C4-2B (cell line): ENCODE measurements at regions not wholly inside any gene's neighbourhood (a gene's known extent, or its start where the extent isn't known, plus 50 kb on each side); places are given as distances from the start of the nearest gene placed in this dataset.

Experiments used
- H3K27ac ChIP-seq: fragments of 450-650 bp; 2 replicates; pipeline ENCODE4 v1.5.1; 2017
- ZFX ChIP-seq: fragments of 450-650 bp; IDR thresholded peaks from 2 replicates; pipeline ENCODE4 v1.6.1; 2017
- TF ChIP-seq, protein P1 (sequence below): fragments of 450-650 bp; conservative IDR thresholded peaks from 2 replicates; pipeline ENCODE4 v1.5.1; 2017; ENCODE audit warnings: mild to moderate bottlenecking

DNA sequence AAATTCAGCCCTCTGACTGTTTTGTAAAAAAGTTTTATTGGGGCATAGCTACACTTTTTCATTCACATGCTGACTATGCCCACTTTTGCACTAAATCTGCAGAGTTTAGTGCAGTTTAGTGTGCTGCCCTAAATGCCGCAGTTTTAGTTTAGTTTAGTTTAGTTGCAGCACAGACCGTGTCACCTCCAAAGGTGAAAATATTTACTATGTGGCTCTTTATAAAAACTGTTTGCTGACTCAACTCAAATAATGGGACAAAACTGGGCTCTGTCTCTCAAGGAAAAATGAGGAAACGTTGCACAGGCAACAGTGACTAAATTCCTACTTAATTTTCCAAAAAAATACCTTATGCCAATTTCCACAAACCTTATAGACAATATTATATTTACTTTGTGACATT, 314.2 kb downstream of the C4orf33 start:
- TF ChIP-seq, protein P1, sequence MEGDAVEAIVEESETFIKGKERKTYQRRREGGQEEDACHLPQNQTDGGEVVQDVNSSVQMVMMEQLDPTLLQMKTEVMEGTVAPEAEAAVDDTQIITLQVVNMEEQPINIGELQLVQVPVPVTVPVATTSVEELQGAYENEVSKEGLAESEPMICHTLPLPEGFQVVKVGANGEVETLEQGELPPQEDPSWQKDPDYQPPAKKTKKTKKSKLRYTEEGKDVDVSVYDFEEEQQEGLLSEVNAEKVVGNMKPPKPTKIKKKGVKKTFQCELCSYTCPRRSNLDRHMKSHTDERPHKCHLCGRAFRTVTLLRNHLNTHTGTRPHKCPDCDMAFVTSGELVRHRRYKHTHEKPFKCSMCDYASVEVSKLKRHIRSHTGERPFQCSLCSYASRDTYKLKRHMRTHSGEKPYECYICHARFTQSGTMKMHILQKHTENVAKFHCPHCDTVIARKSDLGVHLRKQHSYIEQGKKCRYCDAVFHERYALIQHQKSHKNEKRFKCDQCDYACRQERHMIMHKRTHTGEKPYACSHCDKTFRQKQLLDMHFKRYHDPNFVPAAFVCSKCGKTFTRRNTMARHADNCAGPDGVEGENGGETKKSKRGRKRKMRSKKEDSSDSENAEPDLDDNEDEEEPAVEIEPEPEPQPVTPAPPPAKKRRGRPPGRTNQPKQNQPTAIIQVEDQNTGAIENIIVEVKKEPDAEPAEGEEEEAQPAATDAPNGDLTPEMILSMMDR = no peak
- no peak for TF ChIP-seq ZFX
- H3K27ac ChIP-seq = no peak overlapping the region

DNA sequence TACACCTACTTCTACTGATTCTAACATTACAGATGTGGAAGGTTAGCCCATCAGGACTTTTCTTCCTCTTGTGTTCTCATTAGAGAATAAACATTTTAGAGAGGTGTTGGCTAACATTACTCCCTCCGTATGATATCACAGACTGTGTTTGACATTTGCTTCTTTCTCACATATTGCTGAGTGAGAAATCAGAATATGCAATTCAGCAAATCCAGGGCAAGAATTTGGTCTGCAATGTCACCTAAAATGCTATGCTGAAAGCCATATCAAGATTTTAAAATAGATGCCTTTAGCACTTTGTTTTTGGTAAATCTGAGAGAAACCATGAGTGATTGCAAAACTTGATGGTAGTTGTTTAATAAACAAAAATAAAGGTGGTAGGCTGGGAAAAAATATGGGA, 319.1 kb downstream of the C4orf33 start:
- H3K27ac ChIP-seq = no peak overlapping the region
- TF ChIP-seq ZFX = no peak
- TF ChIP-seq, protein P1 = no peak

DNA sequence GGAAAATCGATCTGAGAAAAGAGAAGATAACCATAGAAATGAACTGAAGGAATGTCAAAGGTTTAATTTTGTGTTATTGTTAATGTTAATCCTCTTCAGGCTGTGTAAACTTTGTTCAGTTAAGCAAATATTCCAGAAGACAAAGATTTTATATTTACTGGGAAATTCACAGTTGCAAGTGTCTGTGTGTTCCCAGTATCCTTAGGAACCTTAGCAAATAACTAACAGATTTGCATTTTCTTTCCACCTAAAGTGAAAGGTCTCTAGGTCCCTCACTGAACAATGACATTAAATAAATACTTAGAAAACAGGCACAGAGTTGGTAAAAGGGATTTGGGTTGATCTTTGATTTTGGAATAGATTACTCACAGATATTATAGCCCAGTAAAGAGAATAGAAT, 324.7 kb downstream of the C4orf33 start:
- TF ChIP-seq ZFX = no peak
- TF ChIP-seq, protein P1 = no peak
- no peak overlapping the region for H3K27ac ChIP-seq

DNA sequence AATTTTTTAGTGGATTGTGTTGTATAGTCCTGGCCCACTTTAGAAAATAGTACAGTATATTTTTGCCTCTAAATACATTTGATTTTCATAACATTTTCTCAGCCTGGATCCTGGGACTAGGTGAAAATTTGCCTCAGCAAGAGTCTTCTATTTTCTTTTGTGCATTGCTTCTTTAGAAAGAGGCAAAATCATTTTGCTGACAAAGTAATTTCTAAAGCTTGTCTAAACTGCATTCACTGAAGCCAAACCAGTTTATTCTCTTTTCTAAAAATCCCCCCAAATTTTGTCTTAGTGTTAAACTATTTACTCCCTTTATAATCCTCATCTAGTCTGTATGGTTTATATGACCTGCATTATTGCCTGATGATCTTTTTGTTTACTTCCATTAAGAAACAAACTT, 326.3 kb downstream of the C4orf33 start:
- no peak overlapping the region for H3K27ac ChIP-seq
- TF ChIP-seq ZFX = no peak
- TF ChIP-seq, protein P1 = no peak

DNA sequence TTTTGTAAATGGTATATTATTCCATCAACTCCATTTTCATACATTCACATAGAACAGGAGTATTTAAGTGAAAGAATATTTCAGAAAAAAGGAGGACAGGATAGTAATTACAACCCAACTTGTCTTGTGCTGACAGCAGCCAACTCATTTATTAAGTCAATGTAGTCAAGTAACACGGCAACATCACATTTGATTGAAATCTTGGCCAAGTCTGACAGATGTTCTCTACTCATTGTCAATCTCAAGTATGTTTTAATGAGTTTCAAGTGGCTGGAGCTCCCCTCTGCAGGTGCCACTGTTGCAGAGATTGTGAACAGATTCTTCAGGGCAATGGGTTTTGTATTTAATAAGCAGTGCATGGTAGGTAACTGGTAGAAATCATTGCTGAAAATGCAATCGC, 332.5 kb downstream of the C4orf33 start:
- TF ChIP-seq, protein P1 = no peak
- TF ChIP-seq ZFX = no peak
- no peak overlapping the region for H3K27ac ChIP-seq

DNA sequence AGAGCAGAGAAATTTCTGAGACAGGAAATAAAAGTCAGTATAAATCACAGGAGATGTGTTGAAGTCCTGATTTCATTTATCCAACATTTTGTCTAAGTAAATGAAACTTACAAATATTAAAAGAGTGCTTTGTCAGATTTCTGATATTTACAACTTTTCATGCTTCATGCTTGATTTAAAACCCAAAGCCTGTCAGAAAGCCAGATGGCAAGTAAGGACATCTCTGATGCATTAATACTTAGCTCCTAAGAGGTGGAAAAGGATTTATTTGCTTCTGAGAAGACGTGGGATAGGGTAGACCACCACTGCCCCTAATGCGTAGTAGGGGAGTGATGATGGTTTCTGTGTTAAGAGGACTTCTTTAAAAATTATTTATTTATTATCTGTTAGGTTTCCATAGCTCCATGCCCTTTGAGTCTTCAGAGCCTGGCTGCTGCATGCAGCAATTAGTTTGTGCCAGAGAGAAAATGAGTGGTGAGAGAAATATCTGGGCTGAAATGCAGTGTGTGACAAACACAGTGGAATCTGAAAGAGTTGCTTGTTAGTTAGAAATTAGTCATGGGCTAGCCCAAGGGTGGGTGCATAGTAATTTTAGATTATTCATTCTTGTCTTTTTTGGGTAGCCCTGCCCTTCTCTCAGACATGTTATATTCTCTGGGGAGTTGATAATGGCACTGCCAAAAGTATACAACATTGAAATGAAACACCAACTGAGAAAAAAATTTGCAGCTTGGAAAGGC, 333.8 kb downstream of the C4orf33 start:
- no peak for TF ChIP-seq ZFX
- TF ChIP-seq, protein P1 = no peak
- H3K27ac ChIP-seq = no peak overlapping the region

DNA sequence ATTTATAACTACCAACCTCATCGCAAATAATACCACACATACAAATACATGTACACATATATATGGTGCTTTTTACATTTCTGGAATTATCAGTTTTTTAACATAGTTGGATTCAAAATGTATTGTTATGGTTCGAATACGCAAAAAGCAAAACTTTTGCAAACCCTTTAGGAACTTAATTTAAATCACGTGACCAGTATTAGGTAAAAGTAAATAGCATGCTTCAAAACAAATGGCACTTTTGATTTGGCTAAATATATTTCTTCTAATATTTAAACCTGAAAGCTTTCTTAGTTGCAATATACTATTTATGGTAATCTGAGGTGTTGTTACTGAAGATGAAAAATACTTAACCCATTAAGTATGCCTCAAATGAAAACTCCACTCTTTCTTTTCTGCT, 341.4 kb downstream of the C4orf33 start:
- no peak overlapping the region for H3K27ac ChIP-seq
- TF ChIP-seq ZFX = no peak
- TF ChIP-seq, protein P1 = no peak
